Upper lobe of left lung (tissue), 6 donors: ENCODE measurements at regions not wholly inside any gene's neighbourhood (a gene's known extent, or its start where the extent isn't known, plus 50 kb on each side); places are given as distances from the start of the nearest gene placed in this dataset.

ENCODE experiments used
- ATAC-seq, 2 donors: fragments of 200-7000 bp; cut with Tn5 transposase; one replicate each; pipeline ENCODE4 v1.9.1; 2022; ENCODE audit warnings: mild to moderate bottlenecking in 2 of 2, moderate library complexity in 2 of 2; ENCODE audit not compliant: low FRiP score in 2 of 2
- DNase-seq, 2 donors: peaks; one replicate each; pipeline ENCODE4 v3.0.0-alpha.2; 2019 to 2020
- H3K27ac ChIP-seq, 4 donors: fragments of 200-600 bp; sonication (generic); one replicate each; pipeline ENCODE4 v1.5.1; 2016 to 2019
- H3K27me3 ChIP-seq, 4 donors: fragments of 200-600 bp; sonication (generic); one replicate each; pipeline ENCODE4 v1.5.1; 2017 to 2019
- H3K36me3 ChIP-seq, 4 donors: fragments of 200-600 bp; sonication (generic); one replicate each; pipeline ENCODE4 v1.5.1; 2016 to 2019
- H3K4me1 ChIP-seq, 4 donors: fragments of 200-600 bp; sonication (generic); one replicate each; pipeline ENCODE4 v1.5.1; 2018 to 2019
- H3K4me3 ChIP-seq, 4 donors: fragments of 200-600 bp; sonication (generic); one replicate each; pipeline ENCODE4 v1.5.1; 2017 to 2019; ENCODE audit warnings: mild to moderate bottlenecking in 2 of 4, moderate library complexity in 1 of 4
- H3K9me3 ChIP-seq, 4 donors: fragments of 200-600 bp; sonication (generic); one replicate each; pipeline ENCODE4 v1.5.1; 2018 to 2019
- EP300 ChIP-seq, 4 donors: sonication (generic); formaldehyde crosslinking; IDR thresholded peaks; one replicate each; pipeline ENCODE4 v1.5.1; 2017; ENCODE audit warnings: antibody characterized with exemption in 4 of 4, control low read depth in 2 of 4
- POLR2A ChIP-seq, 4 donors: fragments of 450-650 bp; IDR thresholded peaks; one replicate each; pipeline ENCODE4 v1.5.1; 2016 to 2017; ENCODE audit warnings: antibody characterized with exemption in 4 of 4, mild to moderate bottlenecking in 2 of 4
- POLR2AphosphoS5 ChIP-seq, 2 donors: sonication (generic); formaldehyde crosslinking; IDR thresholded peaks; one replicate each; pipeline ENCODE4 v1.5.1; 2017; ENCODE audit warnings: antibody characterized with exemption in 2 of 2
- WGBS, 2 donors: methylation state at CpG; one replicate each; pipeline ENCODE4 v1.1.5; 2017 to 2018; 5-methylcytosine and 5-hydroxymethylcytosine counted together
- TF ChIP-seq, protein P1 (sequence below), 6 experiments: fragments of 450-650 bp in 4 of 6; fragments of 200-600 bp in 2 of 6; sonication (generic) in 2 of 6; IDR thresholded peaks; one replicate each; pipeline ENCODE4 v1.5.1; 2016 to 2019; ENCODE audit warnings: antibody characterized with exemption in 6 of 6
- donor health status: DM: no; HTN: no; CAD: no; lungs with moderate emphysema.
- donor health status: DM: no; HTN: yes; CAD: no; lungs with severe emphysema.

- Histone ChIP-seq H3K4me1 (peaks cover 0 to 10% (median 7%) of the 10 kb centered on the region in 4 donors), H3K9me3 (no peaks in the 10 kb centered on the region), H3K27me3 (no peaks in the 10 kb centered on the region), H3K4me3 (no peak overlapping the region), H3K36me3 (no peaks in the 10 kb centered on the region), H3K27ac (no peak overlapping the region)
- ATAC-seq (no peak), DNase-seq (no peak)
- no peak for TF ChIP-seq POLR2AphosphoS5 (IDR thresholded peaks at IDR 0.05)
These were observed 92.8 kb upstream of the BMP2K start for GRCh38 chr4:78683352-78683751.

DNA sequence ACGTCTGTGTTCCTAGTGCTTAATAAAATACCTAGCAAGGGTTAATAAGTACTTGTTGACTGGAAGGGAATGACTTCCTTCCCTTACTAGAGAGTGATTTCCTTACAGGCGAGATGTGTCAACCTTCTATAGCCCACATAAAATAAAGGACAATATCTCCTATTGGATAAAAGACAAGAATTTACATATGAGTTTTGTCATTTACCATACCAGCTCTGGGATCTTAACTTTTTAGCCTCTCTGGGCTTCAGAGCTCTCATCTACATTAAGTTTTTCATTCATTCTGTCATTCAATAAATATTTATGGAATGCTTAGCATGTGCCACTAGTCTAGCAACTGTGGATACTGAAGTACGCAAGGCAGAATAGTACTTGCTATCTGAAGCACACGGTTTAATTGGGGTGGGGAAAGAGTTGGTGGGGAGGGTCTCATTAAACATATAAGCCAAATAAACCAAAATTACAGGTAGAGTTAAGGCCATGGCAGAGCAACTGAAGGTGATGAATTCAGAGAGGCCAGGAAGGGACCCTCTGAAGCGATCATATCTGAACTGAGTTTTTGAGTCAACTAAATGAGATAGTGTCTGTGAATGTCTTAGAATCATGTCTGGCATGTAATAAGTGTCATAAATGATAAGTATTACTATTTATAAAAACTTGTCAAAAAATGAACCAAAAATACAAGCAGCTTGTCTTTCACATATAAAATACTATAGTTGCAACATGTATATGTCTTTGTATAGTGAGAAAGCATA is 91.6 kb upstream of the BMP2K start:
- ATAC-seq = no peak
- Histone ChIP-seq H3K27me3 (no peaks in the 10 kb centered on the region), H3K9me3 (no peaks in the 10 kb centered on the region), H3K27ac (no peak overlapping the region), H3K36me3 (no peaks in the 10 kb centered on the region), H3K4me1 (peaks cover 0 to 10% (median 7%) of the 10 kb centered on the region in 4 donors), H3K4me3 (no peak overlapping the region)
- WGBS, 2 donors = 39 to 46% methylated on average over 5 of the region's 5 CpGs
- TF ChIP-seq EP300 (IDR thresholded peaks at IDR 0.05) (no peak), POLR2AphosphoS5 (IDR thresholded peaks at IDR 0.05) (no peak), POLR2A (IDR thresholded peaks at IDR 0.05) (no peak)
- TF ChIP-seq, protein P1, sequence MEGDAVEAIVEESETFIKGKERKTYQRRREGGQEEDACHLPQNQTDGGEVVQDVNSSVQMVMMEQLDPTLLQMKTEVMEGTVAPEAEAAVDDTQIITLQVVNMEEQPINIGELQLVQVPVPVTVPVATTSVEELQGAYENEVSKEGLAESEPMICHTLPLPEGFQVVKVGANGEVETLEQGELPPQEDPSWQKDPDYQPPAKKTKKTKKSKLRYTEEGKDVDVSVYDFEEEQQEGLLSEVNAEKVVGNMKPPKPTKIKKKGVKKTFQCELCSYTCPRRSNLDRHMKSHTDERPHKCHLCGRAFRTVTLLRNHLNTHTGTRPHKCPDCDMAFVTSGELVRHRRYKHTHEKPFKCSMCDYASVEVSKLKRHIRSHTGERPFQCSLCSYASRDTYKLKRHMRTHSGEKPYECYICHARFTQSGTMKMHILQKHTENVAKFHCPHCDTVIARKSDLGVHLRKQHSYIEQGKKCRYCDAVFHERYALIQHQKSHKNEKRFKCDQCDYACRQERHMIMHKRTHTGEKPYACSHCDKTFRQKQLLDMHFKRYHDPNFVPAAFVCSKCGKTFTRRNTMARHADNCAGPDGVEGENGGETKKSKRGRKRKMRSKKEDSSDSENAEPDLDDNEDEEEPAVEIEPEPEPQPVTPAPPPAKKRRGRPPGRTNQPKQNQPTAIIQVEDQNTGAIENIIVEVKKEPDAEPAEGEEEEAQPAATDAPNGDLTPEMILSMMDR (IDR thresholded peaks at IDR 0.05) = no peak
- DNase-seq = no peak

DNA sequence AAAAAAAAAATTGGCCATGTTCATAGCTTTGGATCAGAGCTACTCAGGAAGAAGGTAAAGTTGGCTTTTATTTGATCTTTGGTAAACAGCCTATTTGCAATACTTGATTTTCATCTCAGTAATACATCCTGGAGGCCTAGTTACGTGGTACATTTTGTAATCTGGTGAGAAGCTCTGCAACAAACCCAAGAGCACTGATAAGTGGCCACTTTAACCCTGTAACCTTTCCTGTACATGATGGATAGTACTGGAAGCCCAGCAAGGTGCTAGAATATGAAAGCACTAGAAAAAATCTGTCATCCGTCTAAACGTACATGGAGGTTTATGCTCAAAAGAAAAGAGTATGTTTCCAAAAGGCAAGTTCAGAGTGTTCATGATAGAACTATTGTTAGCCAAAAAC is 88.3 kb upstream of the BMP2K start:
- Histone ChIP-seq H3K4me3 (no peak overlapping the region), H3K27ac (no peak overlapping the region), H3K27me3 (no peaks in the 10 kb centered on the region), H3K9me3 (no peaks in the 10 kb centered on the region), H3K4me1 (peaks cover 0 to 10% (median 7%) of the 10 kb centered on the region in 4 donors), H3K36me3 (no peaks in the 10 kb centered on the region)
- DNase-seq (no peak), ATAC-seq (no peak)
- 65 to 70% methylated on average over 3 of the region's 3 CpGs for WGBS, 2 donors
- TF ChIP-seq EP300 (IDR thresholded peaks at IDR 0.05) = no peak
- TF ChIP-seq POLR2A (IDR thresholded peaks at IDR 0.05) = no peak
- no peak for TF ChIP-seq POLR2AphosphoS5 (IDR thresholded peaks at IDR 0.05)
- TF ChIP-seq, protein P1 (IDR thresholded peaks at IDR 0.05) = no peak

- 86 to 89% methylated on average over 6 of the region's 6 CpGs for WGBS, 2 donors
- TF ChIP-seq, protein P1 (IDR thresholded peaks at IDR 0.05) = no peak
- TF ChIP-seq POLR2A (IDR thresholded peaks at IDR 0.05) (no peak), POLR2AphosphoS5 (IDR thresholded peaks at IDR 0.05) (no peak), EP300 (IDR thresholded peaks at IDR 0.05) (no peak)
- DNase-seq (no peak), ATAC-seq (no peak)
- no peaks in the 10 kb centered on the region for H3K36me3 ChIP-seq
- no peaks in the 10 kb centered on the region for H3K9me3 ChIP-seq
- H3K27me3 ChIP-seq = no peaks in the 10 kb centered on the region
- H3K4me3 ChIP-seq = no peak overlapping the region
- no peak overlapping the region for H3K27ac ChIP-seq
- peaks cover 0 to 10% (median 7%) of the 10 kb centered on the region in 4 donors for H3K4me1 ChIP-seq
These were observed 87.8 kb upstream of the BMP2K start for GRCh38 chr4:78688366-78688765.

GRCh38 chr4:78689261-78689660 is 86.9 kb upstream of the BMP2K start:
- H3K27me3 ChIP-seq = no peaks in the 10 kb centered on the region
- whole genome bisulfite sequencing, 2 donors = 90 to 97% methylated on average over 2 of the region's 2 CpGs
- TF ChIP-seq, protein P1 (IDR thresholded peaks at IDR 0.05) = no peak
- no peak for TF ChIP-seq POLR2AphosphoS5 (IDR thresholded peaks at IDR 0.05)
- TF ChIP-seq POLR2A (IDR thresholded peaks at IDR 0.05) = no peak
- no peak for TF ChIP-seq EP300 (IDR thresholded peaks at IDR 0.05)
- ATAC-seq (no peak), DNase-seq (no peak)
- H3K36me3 ChIP-seq = no peaks in the 10 kb centered on the region
- no peaks in the 10 kb centered on the region for H3K9me3 ChIP-seq
- no peak overlapping the region for H3K4me3 ChIP-seq
- peaks cover 0 to 4% (median 4%) of the 10 kb centered on the region in 4 donors for H3K4me1 ChIP-seq
- no peak overlapping the region for H3K27ac ChIP-seq
